SK-N-SH (cell line): ENCODE measurements at regions not wholly inside any gene's neighbourhood (a gene's known extent, or its start where the extent isn't known, plus 50 kb on each side); places are given as distances from the start of the nearest gene placed in this dataset.

Source experiments
- CTCF ChIA-PET: fragments of 300-600, 350-600 bp; formaldehyde crosslinking; extraction: SDS; loops from one replicate; lab custom pipeline; 2021; lab: Yijun Ruan, JAX
- POLR2A ChIA-PET: fragments of 350-600 bp; sonication (Branson Sonifier 250); formaldehyde crosslinking; extraction: SDS; loops from one replicate; lab custom pipeline; 2020; ENCODE audit warnings: antibody characterized with exemption, inconsistent platforms; lab: Yijun Ruan, JAX
- DNase-seq: peaks from one replicate; pipeline ENCODE4 v3.0.0; 2012
- H2AFZ ChIP-seq: fragments of 200-600 bp; sonication (generic); 2 replicates; pipeline ENCODE4 v1.8.1; 2016; ENCODE audit warnings: antibody characterized with exemption, mild to moderate bottlenecking, low read depth
- H3F3A ChIP-seq: fragments of 200-600 bp; sonication (generic); replicated peaks from 2 replicates; pipeline ENCODE3; 2016; ENCODE audit warnings: antibody characterized with exemption, mild to moderate bottlenecking; ENCODE audit not compliant: insufficient read depth
- H3K27ac ChIP-seq, 2 experiments: fragments of 200-500 bp in 1 of 2; fragments of 200-600 bp in 1 of 2; sonication (Bioruptor generic) in 1 of 2; sonication (generic), shearing (Covaris generic) in 1 of 2; 2 replicates each; pipeline versions ENCODE4 v1.5.1 to v1.6.1; 2014 to 2016; ENCODE audit warnings: low read depth in 2 of 2, inconsistent platforms in 1 of 2, low read length in 1 of 2, mild to moderate bottlenecking in 1 of 2, mixed read lengths in 1 of 2
- H3K27me3 ChIP-seq: fragments of 200-600 bp; sonication (generic), shearing (Covaris generic); 2 replicates; pipeline ENCODE4 v1.6.1; 2016; ENCODE audit warnings: mixed run types; ENCODE audit not compliant: insufficient read depth
- H3K36me3 ChIP-seq, 2 experiments: fragments of 200-500 bp in 1 of 2; fragments of 200-600 bp in 1 of 2; sonication (Bioruptor generic) in 1 of 2; sonication (generic) in 1 of 2; replicated peaks in 1 of 2; 2 replicates each; pipeline versions ENCODE3 to v1.5.1; 2014 to 2016; ENCODE audit warnings: low read length in 1 of 2, mild to moderate bottlenecking in 1 of 2; ENCODE audit not compliant: insufficient read depth in 2 of 2, control insufficient read depth in 1 of 2
- H3K4me1 ChIP-seq, 2 experiments: fragments of 200-500 bp in 1 of 2; fragments of 200-600 bp in 1 of 2; sonication (Bioruptor generic) in 1 of 2; sonication (generic), shearing (Covaris generic) in 1 of 2; 2 replicates each; pipeline versions ENCODE4 v1.5.1 to v1.6.1; 2014 to 2016; ENCODE audit warnings: low read depth in 1 of 2, low read length in 1 of 2, mixed run types in 1 of 2; ENCODE audit not compliant: insufficient read depth in 2 of 2, control insufficient read depth in 1 of 2
- H3K4me2 ChIP-seq: fragments of 200-600 bp; sonication (generic), shearing (Covaris generic); 2 replicates; pipeline ENCODE4 v1.6.1; 2017; ENCODE audit warnings: mixed run types
- H3K4me3 ChIP-seq, 2 experiments: fragments of 200-500 bp in 1 of 2; fragments of 200-600 bp in 1 of 2; sonication (Bioruptor generic) in 1 of 2; sonication (generic), shearing (Covaris generic) in 1 of 2; 2 replicates each; pipeline versions ENCODE4 v1.5.1 to v1.8.1; 2014 to 2016; ENCODE audit warnings: low read depth in 2 of 2, inconsistent platforms in 1 of 2, low read length in 1 of 2, mild to moderate bottlenecking in 1 of 2, mixed read lengths in 1 of 2, moderate library complexity in 1 of 2
- H3K79me2 ChIP-seq: fragments of 200-600 bp; sonication (generic); 2 replicates; pipeline ENCODE4 v1.8.1; 2017; ENCODE audit warnings: mild to moderate bottlenecking; ENCODE audit not compliant: insufficient read depth
- H3K9ac ChIP-seq: fragments of 200-600 bp; sonication (generic); 2 replicates; pipeline ENCODE4 v1.6.1; 2017; ENCODE audit warnings: mixed run types
- H3K9me2 ChIP-seq: fragments of 200-600 bp; sonication (generic); 2 replicates; pipeline ENCODE4 v1.6.1; 2017; ENCODE audit warnings: mixed run types
- H3K9me3 ChIP-seq: fragments of 200-600 bp; sonication (generic); 2 replicates; pipeline ENCODE4 v1.6.1; 2017; ENCODE audit warnings: mixed run types, mild to moderate bottlenecking, moderate library complexity
- H4K20me1 ChIP-seq: fragments of 200-600 bp; sonication (generic); 2 replicates; pipeline ENCODE4 v1.6.1; 2017; ENCODE audit warnings: mild to moderate bottlenecking, mixed run types; ENCODE audit not compliant: insufficient read depth
- CHD2 ChIP-seq: fragments of 150-350 bp; IDR thresholded peaks from 2 replicates; pipeline ENCODE4 v1.6.1; 2018; ENCODE audit warnings: low read length; ENCODE audit not compliant: partially characterized antibody
- EZH2phosphoT487 ChIP-seq: fragments of 200-600 bp; sonication (generic); IDR thresholded peaks from 2 replicates; pipeline ENCODE4 v1.6.1; 2017; ENCODE audit warnings: low read depth, mixed run types, mild to moderate bottlenecking, antibody characterized with exemption, moderate library complexity, borderline replicate concordance
- FOSL2 ChIP-seq: IDR thresholded peaks from 2 replicates; pipeline ENCODE4 v1.4.0; 2012; ENCODE audit warnings: low read depth, mild to moderate bottlenecking, moderate library complexity, borderline replicate concordance
- FOXJ3 ChIP-seq: sonication (generic); formaldehyde crosslinking; IDR thresholded peaks from 2 replicates; pipeline ENCODE4 v1.5.1; 2020; ENCODE audit warnings: mild to moderate bottlenecking, missing genetic modification reagents
- GABPA ChIP-seq: IDR thresholded peaks from 2 replicates; pipeline ENCODE4 v1.4.0; 2012; ENCODE audit warnings: low read depth, mild to moderate bottlenecking
- JUND ChIP-seq: IDR thresholded peaks from 2 replicates; pipeline ENCODE4 v1.4.0; 2012
- MEF2A ChIP-seq: IDR thresholded peaks from 2 replicates; pipeline ENCODE4 v1.4.0; 2012; ENCODE audit warnings: low read depth, borderline replicate concordance
- MXI1 ChIP-seq: IDR thresholded peaks from 2 replicates; pipeline ENCODE4 v1.6.1; 2012; ENCODE audit warnings: mild to moderate bottlenecking, low read depth, low read length, improper control_type of control experiment
- NRF1 ChIP-seq: IDR thresholded peaks from 2 replicates; pipeline ENCODE4 v1.6.1; 2012; ENCODE audit warnings: low read depth, mild to moderate bottlenecking, low read length
- POLR2AphosphoS5 ChIP-seq: IDR thresholded peaks from 2 replicates; pipeline ENCODE4 v1.6.1; 2012; ENCODE audit warnings: low read depth, low read length
- RAD21 ChIP-seq: IDR thresholded peaks from 2 replicates; pipeline ENCODE4 v1.6.1; 2012; ENCODE audit warnings: mild to moderate bottlenecking, low read length
- RCOR1 ChIP-seq: fragments of 150-350 bp; IDR thresholded peaks from 2 replicates; pipeline ENCODE4 v1.6.1; 2017; ENCODE audit warnings: antibody characterized with exemption, low read length
- RXRA ChIP-seq: IDR thresholded peaks from 2 replicates; pipeline ENCODE4 v1.4.0; 2012; ENCODE audit warnings: low read depth, mild to moderate bottlenecking, borderline replicate concordance
- SMC3 ChIP-seq: IDR thresholded peaks from 2 replicates; pipeline ENCODE4 v1.6.1; 2012; ENCODE audit warnings: low read depth, low read length, improper control_type of control experiment
- TAF1 ChIP-seq: IDR thresholded peaks from 2 replicates; pipeline ENCODE4 v1.6.1; 2012; ENCODE audit warnings: low read depth, mild to moderate bottlenecking, low read length, moderate library complexity, borderline replicate concordance
- TCF12 ChIP-seq: IDR thresholded peaks from 2 replicates; pipeline ENCODE4 v1.4.0; 2012
- TEAD4 ChIP-seq: IDR thresholded peaks from 2 replicates; pipeline ENCODE4 v1.4.0; 2012; ENCODE audit warnings: mild to moderate bottlenecking, borderline replicate concordance; ENCODE audit not compliant: insufficient read depth
- WGBS: methylation state at CpG from one replicate; pipeline ENCODE4 v1.1.6; 2017; ENCODE audit warnings: low lambda C conversion rate; 5-methylcytosine and 5-hydroxymethylcytosine counted together
- TF ChIP-seq, protein P1 (sequence below): fragments of 200-600 bp; sonication (generic); IDR thresholded peaks from 2 replicates; pipeline ENCODE4 v1.6.1; 2017; ENCODE audit warnings: antibody characterized with exemption, mild to moderate bottlenecking, moderate library complexity
- TF ChIP-seq, protein P2 (sequence below): IDR thresholded peaks from 2 replicates; pipeline ENCODE4; 2012
- TF ChIP-seq, protein P3 (sequence below): IDR thresholded peaks from 2 replicates; pipeline ENCODE4 v1.6.1; 2012; ENCODE audit warnings: mild to moderate bottlenecking, low read depth, low read length, moderate library complexity

DNA sequence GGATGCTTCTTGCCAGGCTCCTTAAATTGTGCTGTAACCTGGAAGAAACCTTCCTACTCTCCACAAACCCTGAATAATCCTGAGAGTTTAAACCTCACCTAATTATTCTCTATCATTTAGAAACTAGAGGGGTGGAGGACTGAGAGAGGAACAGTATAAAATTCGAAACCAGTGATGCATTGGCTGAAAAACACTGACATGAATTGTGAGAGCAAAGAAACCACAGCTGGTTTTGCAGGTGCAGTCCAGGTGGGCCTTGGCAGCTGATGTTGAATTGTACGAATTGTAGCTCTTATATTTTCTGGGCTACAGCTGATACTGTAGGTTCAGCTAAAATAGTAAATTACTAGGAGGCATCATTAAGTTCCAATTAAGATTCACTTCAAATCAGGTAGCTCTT is 227.0 kb upstream of the SLITRK5 start:
- no peak overlapping the region for H3K9ac ChIP-seq
- CTCF ChIA-PET, result no interaction called here
- H3F3A ChIP-seq, result no peaks in the 10 kb centered on the region
- no peaks in the 10 kb centered on the region for H3K9me3 ChIP-seq
- no peaks in the 10 kb centered on the region for H3K79me2 ChIP-seq
- no peaks in the 10 kb centered on the region for H4K20me1 ChIP-seq
- H3K27me3 ChIP-seq, result no peaks in the 10 kb centered on the region
- no peak for TF ChIP-seq FOSL2
- no peak for TF ChIP-seq TAF1
- TF ChIP-seq MEF2A, result no peak
- no peak for TF ChIP-seq POLR2AphosphoS5
- no peak for TF ChIP-seq CHD2
- no peak for TF ChIP-seq NRF1
- TF ChIP-seq JUND, result no peak
- TF ChIP-seq, protein P1, sequence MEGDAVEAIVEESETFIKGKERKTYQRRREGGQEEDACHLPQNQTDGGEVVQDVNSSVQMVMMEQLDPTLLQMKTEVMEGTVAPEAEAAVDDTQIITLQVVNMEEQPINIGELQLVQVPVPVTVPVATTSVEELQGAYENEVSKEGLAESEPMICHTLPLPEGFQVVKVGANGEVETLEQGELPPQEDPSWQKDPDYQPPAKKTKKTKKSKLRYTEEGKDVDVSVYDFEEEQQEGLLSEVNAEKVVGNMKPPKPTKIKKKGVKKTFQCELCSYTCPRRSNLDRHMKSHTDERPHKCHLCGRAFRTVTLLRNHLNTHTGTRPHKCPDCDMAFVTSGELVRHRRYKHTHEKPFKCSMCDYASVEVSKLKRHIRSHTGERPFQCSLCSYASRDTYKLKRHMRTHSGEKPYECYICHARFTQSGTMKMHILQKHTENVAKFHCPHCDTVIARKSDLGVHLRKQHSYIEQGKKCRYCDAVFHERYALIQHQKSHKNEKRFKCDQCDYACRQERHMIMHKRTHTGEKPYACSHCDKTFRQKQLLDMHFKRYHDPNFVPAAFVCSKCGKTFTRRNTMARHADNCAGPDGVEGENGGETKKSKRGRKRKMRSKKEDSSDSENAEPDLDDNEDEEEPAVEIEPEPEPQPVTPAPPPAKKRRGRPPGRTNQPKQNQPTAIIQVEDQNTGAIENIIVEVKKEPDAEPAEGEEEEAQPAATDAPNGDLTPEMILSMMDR, result no peak
- no peak for TF ChIP-seq SMC3
- TF ChIP-seq TCF12, result no peak
- TF ChIP-seq, protein P2, sequence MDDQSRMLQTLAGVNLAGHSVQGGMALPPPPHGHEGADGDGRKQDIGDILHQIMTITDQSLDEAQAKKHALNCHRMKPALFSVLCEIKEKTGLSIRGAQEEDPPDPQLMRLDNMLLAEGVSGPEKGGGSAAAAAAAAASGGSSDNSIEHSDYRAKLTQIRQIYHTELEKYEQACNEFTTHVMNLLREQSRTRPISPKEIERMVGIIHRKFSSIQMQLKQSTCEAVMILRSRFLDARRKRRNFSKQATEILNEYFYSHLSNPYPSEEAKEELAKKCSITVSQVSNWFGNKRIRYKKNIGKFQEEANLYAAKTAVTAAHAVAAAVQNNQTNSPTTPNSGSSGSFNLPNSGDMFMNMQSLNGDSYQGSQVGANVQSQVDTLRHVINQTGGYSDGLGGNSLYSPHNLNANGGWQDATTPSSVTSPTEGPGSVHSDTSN, result no peak
- no peak for TF ChIP-seq TEAD4
- no peak for TF ChIP-seq EZH2phosphoT487
- no peak for TF ChIP-seq RAD21
- no peak for TF ChIP-seq RCOR1
- TF ChIP-seq RXRA, result no peak
- TF ChIP-seq MXI1, result no peak
- H2AFZ ChIP-seq, result no peak overlapping the region
- no peak for DNase-seq
- H3K4me3 ChIP-seq, result no peak overlapping the region
- H3K27ac ChIP-seq, result no peak overlapping the region
- no peaks in the 10 kb centered on the region for H3K36me3 ChIP-seq
- 0% methylated on average over 2 of the region's 2 CpGs for WGBS
- H3K4me2 ChIP-seq, result no peak overlapping the region
- H3K9me2 ChIP-seq, result 0 out of 2 replicates have a peak, but pooled peaks cover 3% of the 10 kb centered on the region
- no peaks in the 10 kb centered on the region for H3K4me1 ChIP-seq
- POLR2A ChIA-PET, result no interaction called here

DNA sequence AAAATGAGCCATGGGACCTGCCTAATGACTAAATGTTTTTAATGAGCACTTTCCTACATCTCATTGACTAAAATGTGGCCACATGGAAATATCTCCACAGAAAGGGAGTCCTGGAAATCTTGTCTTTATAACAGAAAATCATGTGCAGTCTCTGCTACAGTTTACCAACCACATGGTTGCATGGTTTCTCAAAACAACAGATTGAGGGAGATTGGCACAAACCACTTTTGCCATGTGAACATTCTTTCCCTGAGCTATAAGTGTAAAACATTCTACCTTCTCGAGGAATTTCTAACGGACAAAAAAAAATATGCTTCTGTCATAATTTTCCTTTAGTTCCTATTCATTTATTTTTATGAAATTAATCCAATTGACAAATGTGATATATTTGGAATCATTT is 218.9 kb upstream of the SLITRK5 start:
- H3K4me1 ChIP-seq, result no peaks in the 10 kb centered on the region
- H3K36me3 ChIP-seq, result no peaks in the 10 kb centered on the region
- H3K9me3 ChIP-seq, result no peaks in the 10 kb centered on the region
- H3K79me2 ChIP-seq, result no peaks in the 10 kb centered on the region
- 52% methylated on average over 2 of the region's 2 CpGs for WGBS
- no peak for DNase-seq
- H3K9me2 ChIP-seq, result no peaks in the 10 kb centered on the region
- H3K4me3 ChIP-seq, result no peak overlapping the region
- no peak for TF ChIP-seq RCOR1
- TF ChIP-seq, protein P3, sequence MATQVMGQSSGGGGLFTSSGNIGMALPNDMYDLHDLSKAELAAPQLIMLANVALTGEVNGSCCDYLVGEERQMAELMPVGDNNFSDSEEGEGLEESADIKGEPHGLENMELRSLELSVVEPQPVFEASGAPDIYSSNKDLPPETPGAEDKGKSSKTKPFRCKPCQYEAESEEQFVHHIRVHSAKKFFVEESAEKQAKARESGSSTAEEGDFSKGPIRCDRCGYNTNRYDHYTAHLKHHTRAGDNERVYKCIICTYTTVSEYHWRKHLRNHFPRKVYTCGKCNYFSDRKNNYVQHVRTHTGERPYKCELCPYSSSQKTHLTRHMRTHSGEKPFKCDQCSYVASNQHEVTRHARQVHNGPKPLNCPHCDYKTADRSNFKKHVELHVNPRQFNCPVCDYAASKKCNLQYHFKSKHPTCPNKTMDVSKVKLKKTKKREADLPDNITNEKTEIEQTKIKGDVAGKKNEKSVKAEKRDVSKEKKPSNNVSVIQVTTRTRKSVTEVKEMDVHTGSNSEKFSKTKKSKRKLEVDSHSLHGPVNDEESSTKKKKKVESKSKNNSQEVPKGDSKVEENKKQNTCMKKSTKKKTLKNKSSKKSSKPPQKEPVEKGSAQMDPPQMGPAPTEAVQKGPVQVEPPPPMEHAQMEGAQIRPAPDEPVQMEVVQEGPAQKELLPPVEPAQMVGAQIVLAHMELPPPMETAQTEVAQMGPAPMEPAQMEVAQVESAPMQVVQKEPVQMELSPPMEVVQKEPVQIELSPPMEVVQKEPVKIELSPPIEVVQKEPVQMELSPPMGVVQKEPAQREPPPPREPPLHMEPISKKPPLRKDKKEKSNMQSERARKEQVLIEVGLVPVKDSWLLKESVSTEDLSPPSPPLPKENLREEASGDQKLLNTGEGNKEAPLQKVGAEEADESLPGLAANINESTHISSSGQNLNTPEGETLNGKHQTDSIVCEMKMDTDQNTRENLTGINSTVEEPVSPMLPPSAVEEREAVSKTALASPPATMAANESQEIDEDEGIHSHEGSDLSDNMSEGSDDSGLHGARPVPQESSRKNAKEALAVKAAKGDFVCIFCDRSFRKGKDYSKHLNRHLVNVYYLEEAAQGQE, result no peak
- no peak for TF ChIP-seq RAD21
- TF ChIP-seq GABPA, result no peak
- no peak for TF ChIP-seq FOXJ3
- no peak for TF ChIP-seq TAF1
- H3K9ac ChIP-seq, result no peak overlapping the region
- H2AFZ ChIP-seq, result no peak overlapping the region
- ChIA-PET POLR2A (no interaction called here), CTCF (interaction anchor here (0.7 kb wide), 1 partner anchor 381 kb away, joined by 3 read pairs; no protein-coding TSS in a partner anchor)
- no peak overlapping the region for H3K4me2 ChIP-seq
- H3F3A ChIP-seq, result no peaks in the 10 kb centered on the region
- no peak overlapping the region for H3K27ac ChIP-seq
- no peaks in the 10 kb centered on the region for H4K20me1 ChIP-seq
- no peaks in the 10 kb centered on the region for H3K27me3 ChIP-seq
